ENCODE measurements at regions not wholly inside any gene's neighbourhood (a gene's known extent, or its start where the extent isn't known, plus 50 kb on each side); places are given as distances from the start of the nearest gene placed in this dataset.

GRCh38 chr7:33778195-33778594, 127.1 kb upstream of the BMPER start:
- TF ChIP-seq EZH2 (IDR thresholded peaks at IDR 0.05; ENCODE audit: borderline replicate concordance) (no peak), EZH2phosphoT487 (IDR thresholded peaks at IDR 0.05; ENCODE audit: low read depth, severe bottlenecking, unreplicated experiment) (no peak), CTCF (IDR thresholded peaks at IDR 0.05; ENCODE audit: poor library complexity) (no peak)

DNA sequence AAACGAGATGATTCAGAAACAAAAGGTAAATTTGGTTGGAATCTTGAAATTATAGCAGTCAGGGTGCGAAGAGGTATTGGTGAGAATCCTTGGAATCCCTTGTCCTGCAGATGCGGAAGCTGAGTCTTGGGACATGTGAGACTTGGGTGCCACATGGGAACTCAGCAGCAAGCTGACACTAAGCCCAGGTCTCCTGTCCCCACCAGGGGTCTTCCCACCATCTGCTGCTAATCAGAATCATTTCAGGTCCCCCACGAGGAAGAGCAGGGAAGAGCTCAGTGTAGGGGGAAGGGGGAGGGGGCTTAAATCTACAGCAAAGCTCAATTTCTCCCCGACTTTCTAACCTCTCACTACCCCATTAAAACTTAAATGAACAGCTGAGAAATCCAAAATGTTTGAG, 126.1 kb upstream of the BMPER start:
- H3K27ac ChIP-seq, result no peak overlapping the region
- peaks cover 13% of the 10 kb centered on the region for H3K4me1 ChIP-seq (ENCODE audit: insufficient read depth)
- no peak overlapping the region for H3K4me3 ChIP-seq
- no peaks in the 10 kb centered on the region for H3K79me2 ChIP-seq
- WGBS (ENCODE audit: low lambda C conversion rate, missing lambda C conversion rate), result 76% methylated on average over 5 of the region's 5 CpGs
- H2AFZ ChIP-seq, result no peak overlapping the region
- H3K9me3 ChIP-seq (ENCODE audit: low read depth), result no peaks in the 10 kb centered on the region
- no peaks in the 10 kb centered on the region for H3K36me3 ChIP-seq (replicated peaks; ENCODE audit: insufficient read depth, low read depth)
- TF ChIP-seq CTCF (IDR thresholded peaks at IDR 0.05; ENCODE audit: poor library complexity) (no peak), EZH2phosphoT487 (IDR thresholded peaks at IDR 0.05; ENCODE audit: low read depth, severe bottlenecking, unreplicated experiment) (no peak), EZH2 (IDR thresholded peaks at IDR 0.05; ENCODE audit: borderline replicate concordance) (no peak)
- no peak for DNase-seq (ENCODE audit: low spot score)
- no peaks in the 10 kb centered on the region for H3K9me2 ChIP-seq (replicated peaks; ENCODE audit: insufficient read depth)
- H4K20me1 ChIP-seq (ENCODE audit: insufficient read depth, poor library complexity, severe bottlenecking), result no peaks in the 10 kb centered on the region
- no peak overlapping the region for H3K4me2 ChIP-seq
- H3K27me3 ChIP-seq, result no peaks in the 10 kb centered on the region

More at GRCh38 chr7:33778195-33778594, 127.1 kb upstream of the BMPER start:
- Histone ChIP-seq H3K9me2 (replicated peaks; ENCODE audit: insufficient read depth) (no peaks in the 10 kb centered on the region), H3K4me1 (ENCODE audit: insufficient read depth) (peaks cover 14% of the 10 kb centered on the region), H3K27me3 (no peaks in the 10 kb centered on the region), H3K79me2 (no peaks in the 10 kb centered on the region), H4K20me1 (ENCODE audit: insufficient read depth, poor library complexity, severe bottlenecking) (no peaks in the 10 kb centered on the region), H3K4me3 (no peak overlapping the region), H2AFZ (no peak overlapping the region), H3K4me2 (no peak overlapping the region), H3K27ac (no peak overlapping the region), H3K36me3 (replicated peaks; ENCODE audit: insufficient read depth, low read depth) (no peaks in the 10 kb centered on the region), H3K9me3 (ENCODE audit: low read depth) (no peaks in the 10 kb centered on the region)
- DNase-seq (ENCODE audit: low spot score), result no peak
- WGBS (ENCODE audit: low lambda C conversion rate, missing lambda C conversion rate), result 93% methylated on average over 2 of the region's 2 CpGs

DNA sequence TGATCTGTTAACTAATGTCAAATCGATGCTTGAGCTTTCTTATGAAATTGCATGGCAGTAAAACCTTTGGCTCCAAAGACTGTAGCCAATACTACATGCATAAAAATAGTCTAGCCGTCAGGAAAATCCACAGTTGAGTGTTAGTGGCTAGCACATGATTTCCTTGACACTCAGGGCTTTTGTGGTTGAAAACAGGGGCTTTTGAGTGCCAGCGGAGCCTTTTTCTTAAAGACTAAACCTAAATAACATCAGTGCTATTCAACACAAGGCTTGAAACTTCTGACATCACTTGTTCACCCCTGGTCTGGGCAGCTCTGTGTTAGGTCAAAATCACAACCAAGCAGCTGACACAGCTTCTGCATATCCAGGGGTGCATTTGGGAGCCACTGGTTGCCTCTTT, 124.2 kb upstream of the BMPER start:
- H3K27ac ChIP-seq, result no peak overlapping the region
- H3K9me2 ChIP-seq (replicated peaks; ENCODE audit: insufficient read depth), result no peaks in the 10 kb centered on the region
- H4K20me1 ChIP-seq (ENCODE audit: insufficient read depth, poor library complexity, severe bottlenecking), result no peaks in the 10 kb centered on the region
- no peak overlapping the region for H3K4me3 ChIP-seq
- no peaks in the 10 kb centered on the region for H3K79me2 ChIP-seq
- no peak overlapping the region for H2AFZ ChIP-seq
- TF ChIP-seq EZH2phosphoT487 (IDR thresholded peaks at IDR 0.05; ENCODE audit: low read depth, severe bottlenecking, unreplicated experiment), result no peak
- TF ChIP-seq EZH2 (IDR thresholded peaks at IDR 0.05; ENCODE audit: borderline replicate concordance), result no peak
- no peak for TF ChIP-seq CTCF (IDR thresholded peaks at IDR 0.05; ENCODE audit: poor library complexity)
- H3K36me3 ChIP-seq (replicated peaks; ENCODE audit: insufficient read depth, low read depth), result no peaks in the 10 kb centered on the region
- H3K9me3 ChIP-seq (ENCODE audit: low read depth), result no peaks in the 10 kb centered on the region
- DNase-seq (ENCODE audit: low spot score), result no peak
- no peaks in the 10 kb centered on the region for H3K4me1 ChIP-seq (ENCODE audit: insufficient read depth)
- H3K4me2 ChIP-seq, result no peak overlapping the region
- H3K27me3 ChIP-seq, result no peaks in the 10 kb centered on the region
- 60% methylated on average over 3 of the region's 3 CpGs for WGBS (ENCODE audit: low lambda C conversion rate, missing lambda C conversion rate)

DNA sequence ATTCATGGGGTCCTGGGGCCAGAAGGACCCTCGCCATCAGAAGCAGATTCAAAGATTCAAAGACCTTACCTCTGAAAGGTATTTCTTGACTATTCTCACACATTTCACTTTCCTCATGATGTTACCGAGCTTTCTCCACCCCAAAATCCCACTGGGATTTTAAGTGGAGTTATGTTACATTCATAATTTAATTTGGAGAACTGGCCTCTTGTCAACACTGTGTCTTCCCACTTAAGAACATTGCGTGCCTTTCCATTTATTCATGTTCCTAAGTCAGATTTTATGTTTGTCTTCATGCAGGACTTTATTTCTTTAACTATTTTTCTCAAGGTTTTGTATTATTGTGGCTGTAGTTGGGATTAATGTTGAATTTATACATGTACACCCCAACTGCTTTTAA, 123.5 kb upstream of the BMPER start:
- Histone ChIP-seq H2AFZ (no peak overlapping the region), H3K27me3 (no peaks in the 10 kb centered on the region), H3K79me2 (no peaks in the 10 kb centered on the region), H3K4me3 (no peak overlapping the region), H3K4me2 (no peak overlapping the region), H3K9me2 (replicated peaks; ENCODE audit: insufficient read depth) (no peaks in the 10 kb centered on the region), H4K20me1 (ENCODE audit: insufficient read depth, poor library complexity, severe bottlenecking) (no peaks in the 10 kb centered on the region), H3K4me1 (ENCODE audit: insufficient read depth) (no peaks in the 10 kb centered on the region), H3K36me3 (replicated peaks; ENCODE audit: insufficient read depth, low read depth) (no peaks in the 10 kb centered on the region), H3K9me3 (ENCODE audit: low read depth) (no peaks in the 10 kb centered on the region), H3K27ac (no peak overlapping the region)
- no peak for DNase-seq (ENCODE audit: low spot score)
- 77% methylated on average over 3 of the region's 3 CpGs for WGBS (ENCODE audit: low lambda C conversion rate, missing lambda C conversion rate)
- TF ChIP-seq CTCF (IDR thresholded peaks at IDR 0.05; ENCODE audit: poor library complexity), result no peak
- no peak for TF ChIP-seq EZH2 (IDR thresholded peaks at IDR 0.05; ENCODE audit: borderline replicate concordance)
- TF ChIP-seq EZH2phosphoT487 (IDR thresholded peaks at IDR 0.05; ENCODE audit: low read depth, severe bottlenecking, unreplicated experiment), result no peak
